ENCODE measurements at regions not wholly inside any gene's neighbourhood (a gene's known extent, or its start where the extent isn't known, plus 50 kb on each side); places are given as distances from the start of the nearest gene placed in this dataset.

DNA sequence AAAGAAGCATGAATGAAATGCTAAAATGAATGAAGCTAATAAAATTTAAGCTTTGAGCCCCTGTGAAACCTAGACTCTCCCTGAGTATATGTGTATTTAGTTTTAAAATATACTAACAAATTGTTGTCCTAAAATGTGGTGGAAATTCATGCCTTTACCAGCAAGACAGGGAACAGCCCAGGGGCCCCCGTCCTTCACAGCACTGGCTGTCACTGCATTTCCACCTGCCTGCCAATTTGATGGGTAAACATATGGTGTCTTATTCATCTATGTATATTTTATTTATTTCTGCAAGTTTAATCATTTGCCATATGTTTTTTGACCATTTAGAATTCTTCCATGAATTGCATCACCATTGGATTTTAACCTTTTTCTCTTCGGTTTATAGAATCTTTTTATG, 463.7 kb upstream of the NBEA start:
- Histone ChIP-seq H4K8ac (ENCODE audit: low read depth, low read length) (no peak overlapping the region), H3K4me2 (ENCODE audit: low read length) (no peak overlapping the region), H2AFZ (ENCODE audit: insufficient read depth, low read length, poor library complexity) (no peak overlapping the region), H3K36me3 (ENCODE audit: control insufficient read depth in 1 of 2, insufficient read depth in 2 of 2, low read length in 2 of 2) (no peaks in the 10 kb centered on the region), H3K9ac (ENCODE audit: low read length) (no peak overlapping the region), H3K4ac (ENCODE audit: low read depth, low read length) (no peak overlapping the region), H4K91ac (ENCODE audit: low read depth, low read length) (no peak overlapping the region), H3K4me3 (ENCODE audit: low read depth, low read length) (no peak overlapping the region), H3K79me1 (ENCODE audit: low read length) (no peaks in the 10 kb centered on the region), H3K27ac (ENCODE audit: low read depth, low read length) (no peak overlapping the region), H3K18ac (ENCODE audit: low read length) (no peak overlapping the region), H2AK5ac (ENCODE audit: low read length) (no peak overlapping the region), H3K4me1 (ENCODE audit: control insufficient read depth in 1 of 2, insufficient read depth in 2 of 2, low read length in 2 of 2) (no peaks in the 10 kb centered on the region), H3K79me2 (ENCODE audit: control insufficient read depth, insufficient read depth, low read length, poor library complexity) (no peaks in the 10 kb centered on the region), H4K12ac (ENCODE audit: low read depth, low read length) (no peak overlapping the region), H3K27me3 (ENCODE audit: insufficient read depth, low read length) (no peaks in the 10 kb centered on the region), H3K9me3 (ENCODE audit: insufficient read depth, low read depth, low read length) (no peaks in the 10 kb centered on the region), H3K23ac (ENCODE audit: low read length) (no peak overlapping the region), H2BK5ac (ENCODE audit: low read depth, low read length, poor library complexity) (no peak overlapping the region), H3K14ac (ENCODE audit: low read length) (no peak overlapping the region), H2BK120ac (ENCODE audit: insufficient read depth, low read length, poor library complexity) (no peak overlapping the region), H2BK12ac (ENCODE audit: low read length) (no peak overlapping the region)
- WGBS (ENCODE audit: extremely low coverage, insufficient coverage, insufficient read length), result no CpG with 5 or more reads among the region's 2 CpGs
- no peak for DNase-seq

DNA sequence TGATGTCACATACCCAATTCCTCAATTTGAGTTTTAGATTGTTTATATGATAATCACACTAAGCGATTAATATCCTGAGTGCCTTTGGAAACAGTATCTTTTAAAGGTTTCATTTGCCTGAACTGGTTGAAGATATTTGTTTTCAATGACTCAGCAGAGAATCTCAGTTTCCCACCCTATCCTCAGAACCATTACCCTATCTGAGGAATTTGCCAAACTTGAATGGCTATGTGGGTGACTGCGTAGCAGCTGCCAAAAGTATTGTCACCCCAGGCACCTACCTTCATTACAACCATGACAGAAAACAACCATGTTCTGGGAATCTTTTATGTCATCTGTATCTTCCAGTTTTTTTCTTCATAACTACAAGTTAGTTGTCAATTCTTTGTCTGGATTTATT, 440.1 kb upstream of the NBEA start:
- Histone ChIP-seq H3K18ac (ENCODE audit: low read length) (no peak overlapping the region), H3K23ac (ENCODE audit: low read length) (no peak overlapping the region), H3K4ac (ENCODE audit: low read depth, low read length) (no peak overlapping the region), H3K9me3 (ENCODE audit: insufficient read depth, low read depth, low read length) (no peaks in the 10 kb centered on the region), H3K4me2 (ENCODE audit: low read length) (no peak overlapping the region), H3K4me3 (ENCODE audit: low read depth, low read length) (no peak overlapping the region), H3K4me1 (ENCODE audit: control insufficient read depth in 1 of 2, insufficient read depth in 2 of 2, low read length in 2 of 2) (no peaks in the 10 kb centered on the region), H3K9ac (ENCODE audit: low read length) (no peak overlapping the region), H3K36me3 (ENCODE audit: control insufficient read depth in 1 of 2, insufficient read depth in 2 of 2, low read length in 2 of 2) (no peaks in the 10 kb centered on the region), H3K79me1 (ENCODE audit: low read length) (no peaks in the 10 kb centered on the region), H4K12ac (ENCODE audit: low read depth, low read length) (no peak overlapping the region), H3K79me2 (ENCODE audit: control insufficient read depth, insufficient read depth, low read length, poor library complexity) (no peaks in the 10 kb centered on the region), H2BK12ac (ENCODE audit: low read length) (no peak overlapping the region), H2AK5ac (ENCODE audit: low read length) (no peak overlapping the region), H3K27ac (ENCODE audit: low read depth, low read length) (no peak overlapping the region), H2BK5ac (ENCODE audit: low read depth, low read length, poor library complexity) (no peak overlapping the region), H4K8ac (ENCODE audit: low read depth, low read length) (no peak overlapping the region), H3K27me3 (ENCODE audit: insufficient read depth, low read length) (no peaks in the 10 kb centered on the region), H2BK120ac (ENCODE audit: insufficient read depth, low read length, poor library complexity) (no peak overlapping the region), H2AFZ (ENCODE audit: insufficient read depth, low read length, poor library complexity) (no peak overlapping the region), H3K14ac (ENCODE audit: low read length) (no peak overlapping the region), H4K91ac (ENCODE audit: low read depth, low read length) (no peak overlapping the region)
- DNase-seq, result peak; percentile 3 to 51
- no CpG with 5 or more reads among the region's 2 CpGs for WGBS (ENCODE audit: extremely low coverage, insufficient coverage, insufficient read length)

DNA sequence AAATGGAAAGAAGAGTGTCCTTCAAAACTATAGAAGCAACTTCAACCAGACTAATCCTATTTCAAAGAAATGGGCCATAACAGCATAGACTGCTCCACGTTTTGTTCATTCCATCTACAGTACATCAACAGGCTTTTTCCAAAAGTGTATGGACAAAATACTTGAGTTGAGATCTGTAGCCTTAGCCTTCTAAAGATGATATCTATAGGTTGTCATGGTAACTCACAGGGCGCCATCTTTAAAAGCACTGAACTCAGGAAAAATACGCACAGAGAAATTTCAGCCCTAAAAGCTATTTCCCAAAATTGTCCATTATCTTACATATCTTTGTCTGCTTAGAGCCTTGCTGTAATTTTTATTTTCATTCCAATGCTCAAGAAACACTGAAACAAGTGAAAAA, 439.4 kb upstream of the NBEA start:
- H2BK5ac ChIP-seq (ENCODE audit: low read depth, low read length, poor library complexity), result no peak overlapping the region
- H4K8ac ChIP-seq (ENCODE audit: low read depth, low read length), result no peak overlapping the region
- H3K4ac ChIP-seq (ENCODE audit: low read depth, low read length), result no peak overlapping the region
- H4K12ac ChIP-seq (ENCODE audit: low read depth, low read length), result no peak overlapping the region
- H3K79me2 ChIP-seq (ENCODE audit: control insufficient read depth, insufficient read depth, low read length, poor library complexity), result no peaks in the 10 kb centered on the region
- H3K14ac ChIP-seq (ENCODE audit: low read length), result no peak overlapping the region
- no peak overlapping the region for H3K18ac ChIP-seq (ENCODE audit: low read length)
- H3K36me3 ChIP-seq (ENCODE audit: control insufficient read depth in 1 of 2, insufficient read depth in 2 of 2, low read length in 2 of 2), result no peaks in the 10 kb centered on the region
- no peak overlapping the region for H3K23ac ChIP-seq (ENCODE audit: low read length)
- no peak overlapping the region for H4K91ac ChIP-seq (ENCODE audit: low read depth, low read length)
- no peaks in the 10 kb centered on the region for H3K9me3 ChIP-seq (ENCODE audit: insufficient read depth, low read depth, low read length)
- no peaks in the 10 kb centered on the region for H3K27me3 ChIP-seq (ENCODE audit: insufficient read depth, low read length)
- H3K27ac ChIP-seq (ENCODE audit: low read depth, low read length), result no peak overlapping the region
- H2AFZ ChIP-seq (ENCODE audit: insufficient read depth, low read length, poor library complexity), result no peak overlapping the region
- H2BK12ac ChIP-seq (ENCODE audit: low read length), result no peak overlapping the region
- no CpG with 5 or more reads among the region's 3 CpGs for WGBS (ENCODE audit: extremely low coverage, insufficient coverage, insufficient read length)
- peak in 1 of 2 donors; percentile 52 for DNase-seq
- no peaks in the 10 kb centered on the region for H3K4me1 ChIP-seq (ENCODE audit: control insufficient read depth in 1 of 2, insufficient read depth in 2 of 2, low read length in 2 of 2)
- H2AK5ac ChIP-seq (ENCODE audit: low read length), result no peak overlapping the region
- H3K9ac ChIP-seq (ENCODE audit: low read length), result no peak overlapping the region
- H3K4me3 ChIP-seq (ENCODE audit: low read depth, low read length), result no peak overlapping the region
- no peaks in the 10 kb centered on the region for H3K79me1 ChIP-seq (ENCODE audit: low read length)
- no peak overlapping the region for H2BK120ac ChIP-seq (ENCODE audit: insufficient read depth, low read length, poor library complexity)
- H3K4me2 ChIP-seq (ENCODE audit: low read length), result no peak overlapping the region

DNA sequence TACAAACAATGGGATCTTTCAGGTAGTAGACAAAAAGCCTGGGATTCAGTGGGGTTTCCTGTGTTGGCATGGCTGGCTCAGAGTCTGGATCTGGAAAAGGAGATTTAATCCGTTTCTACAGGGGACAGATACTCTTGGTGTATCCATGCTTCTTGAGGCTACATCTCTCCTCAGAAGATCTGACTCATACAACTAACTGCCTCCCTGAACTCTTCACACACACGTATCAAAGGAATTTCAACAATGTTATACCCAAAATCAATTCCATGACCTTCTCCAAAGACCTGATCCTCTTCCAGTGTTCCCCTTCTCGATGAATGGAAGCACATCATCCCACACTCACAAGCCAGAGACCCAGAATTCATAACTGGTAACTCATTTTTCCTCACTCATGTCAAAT, 435.3 kb upstream of the NBEA start:
- no peaks in the 10 kb centered on the region for H3K79me2 ChIP-seq (ENCODE audit: control insufficient read depth, insufficient read depth, low read length, poor library complexity)
- H3K9ac ChIP-seq (ENCODE audit: low read length), result no peak overlapping the region
- H3K4ac ChIP-seq (ENCODE audit: low read depth, low read length), result no peak overlapping the region
- no peak overlapping the region for H3K27ac ChIP-seq (ENCODE audit: low read depth, low read length)
- H4K12ac ChIP-seq (ENCODE audit: low read depth, low read length), result no peak overlapping the region
- no peak overlapping the region for H2BK12ac ChIP-seq (ENCODE audit: low read length)
- no peak overlapping the region for H2BK120ac ChIP-seq (ENCODE audit: insufficient read depth, low read length, poor library complexity)
- no peak for DNase-seq
- WGBS (ENCODE audit: extremely low coverage, insufficient coverage, insufficient read length), result no CpG with 5 or more reads among the region's 3 CpGs
- no peak overlapping the region for H2BK5ac ChIP-seq (ENCODE audit: low read depth, low read length, poor library complexity)
- H4K8ac ChIP-seq (ENCODE audit: low read depth, low read length), result no peak overlapping the region
- no peak overlapping the region for H3K23ac ChIP-seq (ENCODE audit: low read length)
- H3K27me3 ChIP-seq (ENCODE audit: insufficient read depth, low read length), result no peaks in the 10 kb centered on the region
- no peak overlapping the region for H4K91ac ChIP-seq (ENCODE audit: low read depth, low read length)
- H3K14ac ChIP-seq (ENCODE audit: low read length), result no peak overlapping the region
- H3K18ac ChIP-seq (ENCODE audit: low read length), result no peak overlapping the region
- no peaks in the 10 kb centered on the region for H3K79me1 ChIP-seq (ENCODE audit: low read length)
- H3K9me3 ChIP-seq (ENCODE audit: insufficient read depth, low read depth, low read length), result no peaks in the 10 kb centered on the region
- no peak overlapping the region for H2AFZ ChIP-seq (ENCODE audit: insufficient read depth, low read length, poor library complexity)
- H3K4me3 ChIP-seq (ENCODE audit: low read depth, low read length), result no peak overlapping the region
- no peak overlapping the region for H3K4me2 ChIP-seq (ENCODE audit: low read length)
- no peaks in the 10 kb centered on the region for H3K4me1 ChIP-seq (ENCODE audit: control insufficient read depth in 1 of 2, insufficient read depth in 2 of 2, low read length in 2 of 2)
- H3K36me3 ChIP-seq (ENCODE audit: control insufficient read depth in 1 of 2, insufficient read depth in 2 of 2, low read length in 2 of 2), result no peaks in the 10 kb centered on the region
- H2AK5ac ChIP-seq (ENCODE audit: low read length), result no peak overlapping the region

Measured in trophoblast cell (in vitro differentiated cells and primary cell).